B cell (primary cell): ENCODE measurements at regions not wholly inside any gene's neighbourhood (a gene's known extent, or its start where the extent isn't known, plus 50 kb on each side); places are given as distances from the start of the nearest gene placed in this dataset.

Source experiments
- EZH2 ChIP-seq: IDR thresholded peaks from 2 replicates; pipeline ENCODE4 v1.6.1; 2012; ENCODE audit warnings: borderline replicate concordance, low read depth, mild to moderate bottlenecking, moderate library complexity, low read length; ENCODE audit not compliant: insufficient read depth, poor library complexity, severe bottlenecking
- TF ChIP-seq, protein P1 (sequence below): fragments of 200-600 bp; IDR thresholded peaks from one replicate; pipeline ENCODE4 v1.8.0; 2022; ENCODE audit warnings: antibody characterized with exemption, mild to moderate bottlenecking

- TF ChIP-seq, protein P1, sequence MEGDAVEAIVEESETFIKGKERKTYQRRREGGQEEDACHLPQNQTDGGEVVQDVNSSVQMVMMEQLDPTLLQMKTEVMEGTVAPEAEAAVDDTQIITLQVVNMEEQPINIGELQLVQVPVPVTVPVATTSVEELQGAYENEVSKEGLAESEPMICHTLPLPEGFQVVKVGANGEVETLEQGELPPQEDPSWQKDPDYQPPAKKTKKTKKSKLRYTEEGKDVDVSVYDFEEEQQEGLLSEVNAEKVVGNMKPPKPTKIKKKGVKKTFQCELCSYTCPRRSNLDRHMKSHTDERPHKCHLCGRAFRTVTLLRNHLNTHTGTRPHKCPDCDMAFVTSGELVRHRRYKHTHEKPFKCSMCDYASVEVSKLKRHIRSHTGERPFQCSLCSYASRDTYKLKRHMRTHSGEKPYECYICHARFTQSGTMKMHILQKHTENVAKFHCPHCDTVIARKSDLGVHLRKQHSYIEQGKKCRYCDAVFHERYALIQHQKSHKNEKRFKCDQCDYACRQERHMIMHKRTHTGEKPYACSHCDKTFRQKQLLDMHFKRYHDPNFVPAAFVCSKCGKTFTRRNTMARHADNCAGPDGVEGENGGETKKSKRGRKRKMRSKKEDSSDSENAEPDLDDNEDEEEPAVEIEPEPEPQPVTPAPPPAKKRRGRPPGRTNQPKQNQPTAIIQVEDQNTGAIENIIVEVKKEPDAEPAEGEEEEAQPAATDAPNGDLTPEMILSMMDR, result no peak
- no peak for TF ChIP-seq EZH2
These were observed 1410.9 kb upstream of the CDH8 start for GRCh38 chr16:63447121-63447520.
